IMR-90 (cell line): ENCODE measurements at regions not wholly inside any gene's neighbourhood (a gene's known extent, or its start where the extent isn't known, plus 50 kb on each side); places are given as distances from the start of the nearest gene placed in this dataset.

Experiments
- CEBPB ChIP-seq: IDR thresholded peaks from 2 replicates; pipeline ENCODE4 v1.6.1; 2012; ENCODE audit warnings: low read depth, low read length, improper control_type of control experiment
- CTCF ChIP-seq: conservative IDR thresholded peaks from 2 replicates; pipeline ENCODE4 v1.5.1; 2012; ENCODE audit warnings: mild to moderate bottlenecking, low read depth, low read length, improper control_type of control experiment
- MAFK ChIP-seq: IDR thresholded peaks from 2 replicates; pipeline ENCODE4 v1.6.1; 2012; ENCODE audit warnings: low read depth, low read length, improper control_type of control experiment
- NFE2L2 ChIP-seq: fragments of 150-350 bp; IDR thresholded peaks from 2 replicates; pipeline ENCODE4 v1.6.1; 2016; ENCODE audit warnings: low read depth, mild to moderate bottlenecking, low read length
- POLR2A ChIP-seq: IDR thresholded peaks from 2 replicates; pipeline ENCODE4 v1.6.1; 2012; ENCODE audit warnings: mild to moderate bottlenecking, low read depth, low read length
- RFX5 ChIP-seq: IDR thresholded peaks from 2 replicates; pipeline ENCODE4 v1.8.0; 2012; ENCODE audit warnings: low read depth, mild to moderate bottlenecking, low read length, moderate library complexity
- SMC3 ChIP-seq: fragments of 150-350 bp; IDR thresholded peaks from 2 replicates; pipeline ENCODE4 v1.6.1; 2016; ENCODE audit warnings: low read depth, mild to moderate bottlenecking, antibody characterized with exemption, low read length, moderate library complexity

GRCh38 chr12:65536876-65537681, 258.6 kb downstream of the MSRB3 start:
- 0 out of 2 replicates have a peak, but pooled peaks have one; percentile 22 for TF ChIP-seq MAFK
- no peak for TF ChIP-seq CTCF
- peak; percentile 99 for TF ChIP-seq CEBPB
- no peak for TF ChIP-seq SMC3
- no peak; the same call in none of the 2 replicates for TF ChIP-seq POLR2A
- no peak for TF ChIP-seq RFX5
- no peak for TF ChIP-seq NFE2L2
